Dedifferentiated amniotic fluid mesenchymal stem cell (primary cell): ENCODE measurements at regions not wholly inside any gene's neighbourhood (a gene's known extent, or its start where the extent isn't known, plus 50 kb on each side); places are given as distances from the start of the nearest gene placed in this dataset.
A peak's percentile ranks its signal among the peaks of the same experiment; 100 is the strongest.
"Not testable (repeated sequence)": the region's sequence is repeated elsewhere in the genome, so short reads cannot be mapped to it uniquely, and the experiment has no call there.

ENCODE experiments used
- DNase-seq: peaks from one replicate; pipeline ENCODE4 v3.0.0-alpha.2; 2016; ENCODE audit errors: extremely low spot score

- no peak for DNase-seq
These were observed 155.1 kb upstream of the GORAB start for GRCh38 chr1:170376801-170377385.

GRCh38 chr1:170377440-170377839, 154.5 kb upstream of the GORAB start:
- DNase-seq = no peak

- DNase-seq = peak; percentile 77
These were observed 153.9 kb upstream of the GORAB start for GRCh38 chr1:170377896-170378634.

- DNase-seq = no peak
These were observed 146.2 kb upstream of the GORAB start for GRCh38 chr1:170385750-170386149.

GRCh38 chr1:170388489-170388888, 143.5 kb upstream of the GORAB start:
- no peak for DNase-seq

- no peak for DNase-seq
These were observed 136.8 kb upstream of the GORAB start for GRCh38 chr1:170395149-170395548.

GRCh38 chr1:170397061-170397460, 134.9 kb upstream of the GORAB start:
- DNase-seq = no peak

- DNase-seq = no peak
These were observed 129.3 kb upstream of the GORAB start for GRCh38 chr1:170402476-170403311.

- DNase-seq = peak; percentile 56
These were observed 124.8 kb upstream of the GORAB start for GRCh38 chr1:170407138-170407537.

GRCh38 chr1:170407581-170407980, 124.4 kb upstream of the GORAB start:
- no peak for DNase-seq

GRCh38 chr1:170410401-170411166, 121.4 kb upstream of the GORAB start:
- peak; percentile 75 for DNase-seq

- no peak for DNase-seq
These were observed 116.8 kb upstream of the GORAB start for GRCh38 chr1:170414989-170415709.

- no peak for DNase-seq
These were observed 116.1 kb upstream of the GORAB start for GRCh38 chr1:170415710-170416372.

GRCh38 chr1:170424346-170424745, 107.6 kb upstream of the GORAB start:
- DNase-seq = peak; percentile 18

GRCh38 chr1:170426596-170426995, 105.4 kb upstream of the GORAB start:
- no peak for DNase-seq

GRCh38 chr1:170427002-170427401, 105.0 kb upstream of the GORAB start:
- not testable (repeated sequence) for DNase-seq

- DNase-seq = no peak
These were observed 95.0 kb upstream of the GORAB start for GRCh38 chr1:170436928-170437327.

GRCh38 chr1:170445096-170445495, 86.9 kb upstream of the GORAB start:
- peak; percentile 60 for DNase-seq

GRCh38 chr1:170448661-170449158, 83.3 kb upstream of the GORAB start:
- no peak for DNase-seq

- DNase-seq = not testable (repeated sequence)
These were observed 74.5 kb upstream of the GORAB start for GRCh38 chr1:170457325-170458050.
